Vagina (tissue), 2 donors: ENCODE measurements at regions not wholly inside any gene's neighbourhood (a gene's known extent, or its start where the extent isn't known, plus 50 kb on each side); places are given as distances from the start of the nearest gene placed in this dataset.
A peak's percentile ranks its signal among the peaks of the same experiment; 100 is the strongest.

Experiments
- DNase-seq, 2 donors: peaks; one replicate each; pipeline ENCODE4 v3.0.0-alpha.2; 2017; ENCODE audit errors: extremely low spot score in 2 of 2
- H3K27ac ChIP-seq: fragments of 200-600 bp; sonication (generic); one replicate; pipeline ENCODE4 v1.5.1; 2019
- H3K27me3 ChIP-seq: fragments of 200-600 bp; sonication (generic); one replicate; pipeline ENCODE4 v1.5.1; 2019
- H3K36me3 ChIP-seq, 2 donors: fragments of 200-600 bp; sonication (generic); one replicate each; pipeline ENCODE4 v1.5.1; 2017 to 2019
- H3K4me1 ChIP-seq: fragments of 200-600 bp; sonication (generic); one replicate; pipeline ENCODE4 v1.5.1; 2019
- H3K4me3 ChIP-seq, 2 donors: fragments of 200-600 bp; sonication (generic); 1 replicate in 1 of 2; 2 replicates in 1 of 2; pipeline ENCODE4 v1.5.1; 2016 to 2019
- H3K9me3 ChIP-seq: fragments of 200-600 bp; sonication (generic); one replicate; pipeline ENCODE4 v1.5.1; 2019
- POLR2A ChIP-seq, 2 donors: fragments of 450-650 bp; IDR thresholded peaks; one replicate each; pipeline ENCODE4 v1.6.1; 2017; ENCODE audit warnings: antibody characterized with exemption in 2 of 2, mild to moderate bottlenecking in 2 of 2, moderate library complexity in 2 of 2
- POLR2AphosphoS5 ChIP-seq, 2 donors: sonication (generic); formaldehyde crosslinking; IDR thresholded peaks; one replicate each; pipeline ENCODE4 v1.9.0; 2017; ENCODE audit warnings: antibody characterized with exemption in 2 of 2, mild to moderate bottlenecking in 2 of 2, low read depth in 1 of 2; ENCODE audit not compliant: insufficient read depth in 1 of 2
- intact Hi-C: fragments of 100-400 bp; cut with DNase I; formaldehyde crosslinking; loops from one replicate; pipeline ENCODE4 v1.15.1; 2023
- TF ChIP-seq, protein P1 (sequence below), 3 experiments: fragments of 450-650 bp in 2 of 3; fragments of 200-600 bp in 1 of 3; sonication (generic) in 1 of 3; IDR thresholded peaks; one replicate each; pipeline ENCODE4 v1.5.1; 2017 to 2019; ENCODE audit warnings: antibody characterized with exemption in 3 of 3, mild to moderate bottlenecking in 2 of 3, moderate library complexity in 2 of 3

- Histone ChIP-seq H3K36me3 (no peaks in the 10 kb centered on the region), H3K27ac (no peak overlapping the region), H3K4me3 (no peak overlapping the region), H3K27me3 (no peaks in the 10 kb centered on the region), H3K4me1 (peaks cover 21% of the 10 kb centered on the region), H3K9me3 (no peaks in the 10 kb centered on the region)
- TF ChIP-seq POLR2AphosphoS5 (IDR thresholded peaks at IDR 0.05; ENCODE audit: insufficient read depth in 1 of 2, low read depth in 1 of 2) (no peak), POLR2A (IDR thresholded peaks at IDR 0.05) (no peak)
- intact Hi-C loops: no loop called here
- DNase-seq: peak in 1 of 2 donors; percentile 44
Observed at GRCh38 chr1:234681065-234681464, 71.1 kb upstream of the IRF2BP2 start.

DNA sequence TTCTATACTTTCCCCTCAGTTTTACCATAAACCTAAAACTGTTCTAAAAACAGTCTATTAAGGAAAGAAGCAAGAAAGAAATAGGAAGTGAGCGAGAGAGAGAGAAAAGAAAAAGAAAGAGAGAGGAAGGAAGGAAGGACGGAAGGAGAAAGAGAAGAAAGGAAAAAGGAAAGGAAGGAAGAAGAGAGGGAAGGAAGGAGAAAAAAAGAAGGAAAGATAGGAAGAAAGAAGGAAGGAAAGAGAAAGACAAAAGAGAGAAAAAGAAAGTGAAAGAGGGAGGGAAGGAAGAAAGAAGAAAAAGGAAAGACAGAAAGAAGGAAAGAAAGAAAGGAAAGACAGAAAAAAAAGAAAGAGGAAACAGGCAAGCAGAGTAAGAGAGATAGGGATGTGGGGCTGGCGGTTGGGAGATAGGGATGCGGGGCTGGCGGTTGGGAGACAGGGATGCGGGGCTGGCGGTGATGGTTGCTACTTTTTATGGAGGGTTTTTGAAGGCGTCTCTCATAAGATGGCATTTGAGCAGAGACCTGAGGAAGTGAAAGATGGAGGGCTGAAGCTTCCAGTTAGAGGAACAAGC, 70.4 kb upstream of the IRF2BP2 start:
- Histone ChIP-seq H3K4me3 (no peak overlapping the region), H3K4me1 (peaks cover 27% of the 10 kb centered on the region), H3K9me3 (no peaks in the 10 kb centered on the region), H3K27ac (no peak overlapping the region), H3K36me3 (no peaks in the 10 kb centered on the region), H3K27me3 (no peaks in the 10 kb centered on the region)
- intact Hi-C loops: no loop called here
- TF ChIP-seq POLR2A (IDR thresholded peaks at IDR 0.05) (no peak), POLR2AphosphoS5 (IDR thresholded peaks at IDR 0.05; ENCODE audit: insufficient read depth in 1 of 2, low read depth in 1 of 2) (no peak)
- TF ChIP-seq, protein P1, sequence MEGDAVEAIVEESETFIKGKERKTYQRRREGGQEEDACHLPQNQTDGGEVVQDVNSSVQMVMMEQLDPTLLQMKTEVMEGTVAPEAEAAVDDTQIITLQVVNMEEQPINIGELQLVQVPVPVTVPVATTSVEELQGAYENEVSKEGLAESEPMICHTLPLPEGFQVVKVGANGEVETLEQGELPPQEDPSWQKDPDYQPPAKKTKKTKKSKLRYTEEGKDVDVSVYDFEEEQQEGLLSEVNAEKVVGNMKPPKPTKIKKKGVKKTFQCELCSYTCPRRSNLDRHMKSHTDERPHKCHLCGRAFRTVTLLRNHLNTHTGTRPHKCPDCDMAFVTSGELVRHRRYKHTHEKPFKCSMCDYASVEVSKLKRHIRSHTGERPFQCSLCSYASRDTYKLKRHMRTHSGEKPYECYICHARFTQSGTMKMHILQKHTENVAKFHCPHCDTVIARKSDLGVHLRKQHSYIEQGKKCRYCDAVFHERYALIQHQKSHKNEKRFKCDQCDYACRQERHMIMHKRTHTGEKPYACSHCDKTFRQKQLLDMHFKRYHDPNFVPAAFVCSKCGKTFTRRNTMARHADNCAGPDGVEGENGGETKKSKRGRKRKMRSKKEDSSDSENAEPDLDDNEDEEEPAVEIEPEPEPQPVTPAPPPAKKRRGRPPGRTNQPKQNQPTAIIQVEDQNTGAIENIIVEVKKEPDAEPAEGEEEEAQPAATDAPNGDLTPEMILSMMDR (IDR thresholded peaks at IDR 0.05): no peak
- no peak for DNase-seq

- Histone ChIP-seq H3K4me1 (peaks cover 8% of the 10 kb centered on the region), H3K4me3 (peak overlapping the region; percentile 20 to 27), H3K27ac (no peak overlapping the region), H3K27me3 (no peaks in the 10 kb centered on the region), H3K9me3 (no peaks in the 10 kb centered on the region), H3K36me3 (no peaks in the 10 kb centered on the region)
- DNase-seq: peak in 1 of 2 donors; percentile 85
- no peak for TF ChIP-seq POLR2A (IDR thresholded peaks at IDR 0.05)
- no peak for TF ChIP-seq POLR2AphosphoS5 (IDR thresholded peaks at IDR 0.05; ENCODE audit: insufficient read depth in 1 of 2, low read depth in 1 of 2)
- TF ChIP-seq, protein P1 (IDR thresholded peaks at IDR 0.05): no peak
- intact Hi-C loops: no loop called here
Observed at GRCh38 chr1:234676103-234676594, 66.2 kb upstream of the IRF2BP2 start.

DNA sequence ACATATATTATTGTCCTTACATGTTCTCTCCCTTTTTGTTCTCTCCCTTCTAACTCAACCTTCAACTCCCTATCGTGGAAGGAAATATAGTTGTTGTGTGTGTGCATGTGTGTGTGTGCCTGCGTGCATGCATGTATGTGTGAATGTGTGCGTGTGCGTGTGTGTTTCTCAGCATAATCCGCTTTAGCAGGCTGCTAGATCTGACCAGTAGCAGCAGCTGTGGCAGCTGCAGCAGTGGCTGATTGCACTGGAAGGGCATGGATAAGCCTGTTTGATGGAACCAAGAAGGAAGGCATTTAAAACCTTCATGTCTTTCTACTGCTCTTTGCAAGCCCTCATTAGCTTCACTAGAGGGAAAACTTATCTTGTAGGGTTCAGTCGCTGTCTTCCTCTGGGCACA, 65.6 kb upstream of the IRF2BP2 start:
- Histone ChIP-seq H3K27ac (no peak overlapping the region), H3K9me3 (no peaks in the 10 kb centered on the region), H3K4me3 (peak overlapping the region in 1 of 2 donors; percentile 27), H3K36me3 (no peaks in the 10 kb centered on the region), H3K27me3 (no peaks in the 10 kb centered on the region), H3K4me1 (peaks cover 8% of the 10 kb centered on the region)
- DNase-seq: peak in 1 of 2 donors; percentile 56
- TF ChIP-seq, protein P1 (IDR thresholded peaks at IDR 0.05): no peak
- TF ChIP-seq POLR2A (IDR thresholded peaks at IDR 0.05) (no peak), POLR2AphosphoS5 (IDR thresholded peaks at IDR 0.05; ENCODE audit: insufficient read depth in 1 of 2, low read depth in 1 of 2) (no peak)
- intact Hi-C loops: no loop called here

GRCh38 chr1:234675006-234675405, 65.0 kb upstream of the IRF2BP2 start:
- intact Hi-C loops: no loop called here
- no peak overlapping the region for H3K4me3 ChIP-seq
- H3K4me1 ChIP-seq: peaks cover 8% of the 10 kb centered on the region
- no peak overlapping the region for H3K27ac ChIP-seq
- H3K27me3 ChIP-seq: no peaks in the 10 kb centered on the region
- peak in 1 of 2 donors; percentile 79 for DNase-seq
- H3K9me3 ChIP-seq: no peaks in the 10 kb centered on the region
- no peaks in the 10 kb centered on the region for H3K36me3 ChIP-seq
- TF ChIP-seq POLR2AphosphoS5 (IDR thresholded peaks at IDR 0.05; ENCODE audit: insufficient read depth in 1 of 2, low read depth in 1 of 2) (no peak), POLR2A (IDR thresholded peaks at IDR 0.05) (no peak)
- TF ChIP-seq, protein P1 (IDR thresholded peaks at IDR 0.05): no peak
